ENCODE measurements at regions not wholly inside any gene's neighbourhood (a gene's known extent, or its start where the extent isn't known, plus 50 kb on each side); places are given as distances from the start of the nearest gene placed in this dataset.

DNA sequence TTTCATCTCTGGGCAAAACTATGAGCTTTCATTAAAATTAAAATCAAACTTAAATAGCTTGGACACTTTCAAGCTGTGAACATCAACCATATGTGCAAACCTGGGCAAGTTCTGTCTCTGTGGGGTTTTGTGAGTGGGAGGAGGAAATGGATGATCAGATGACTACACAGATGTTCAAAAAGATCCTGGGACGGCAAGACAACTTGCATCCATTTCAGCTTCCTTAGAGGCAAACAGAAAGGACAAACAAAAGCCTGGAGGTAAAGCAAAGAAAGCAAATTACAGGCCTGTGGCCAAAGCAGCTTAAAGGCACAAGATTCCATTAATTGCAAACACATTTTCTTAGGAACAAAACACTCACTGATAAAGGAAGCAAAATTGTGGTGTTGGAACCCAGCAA, 222.2 kb downstream of the NEBL start:
- H3K27ac ChIP-seq (replicated peaks): no peak overlapping the region
- no peak overlapping the region for H3K4me3 ChIP-seq
- TF ChIP-seq, protein P1, sequence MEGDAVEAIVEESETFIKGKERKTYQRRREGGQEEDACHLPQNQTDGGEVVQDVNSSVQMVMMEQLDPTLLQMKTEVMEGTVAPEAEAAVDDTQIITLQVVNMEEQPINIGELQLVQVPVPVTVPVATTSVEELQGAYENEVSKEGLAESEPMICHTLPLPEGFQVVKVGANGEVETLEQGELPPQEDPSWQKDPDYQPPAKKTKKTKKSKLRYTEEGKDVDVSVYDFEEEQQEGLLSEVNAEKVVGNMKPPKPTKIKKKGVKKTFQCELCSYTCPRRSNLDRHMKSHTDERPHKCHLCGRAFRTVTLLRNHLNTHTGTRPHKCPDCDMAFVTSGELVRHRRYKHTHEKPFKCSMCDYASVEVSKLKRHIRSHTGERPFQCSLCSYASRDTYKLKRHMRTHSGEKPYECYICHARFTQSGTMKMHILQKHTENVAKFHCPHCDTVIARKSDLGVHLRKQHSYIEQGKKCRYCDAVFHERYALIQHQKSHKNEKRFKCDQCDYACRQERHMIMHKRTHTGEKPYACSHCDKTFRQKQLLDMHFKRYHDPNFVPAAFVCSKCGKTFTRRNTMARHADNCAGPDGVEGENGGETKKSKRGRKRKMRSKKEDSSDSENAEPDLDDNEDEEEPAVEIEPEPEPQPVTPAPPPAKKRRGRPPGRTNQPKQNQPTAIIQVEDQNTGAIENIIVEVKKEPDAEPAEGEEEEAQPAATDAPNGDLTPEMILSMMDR (IDR thresholded peaks at IDR 0.05; ENCODE audit: borderline replicate concordance): no peak
- H3K27me3 ChIP-seq (ENCODE audit: low read depth): no peaks in the 10 kb centered on the region
- H3K36me3 ChIP-seq: no peaks in the 10 kb centered on the region
- DNase-seq: no peak
- no peaks in the 10 kb centered on the region for H3K9me3 ChIP-seq (replicated peaks)
- intact Hi-C loops (cut with micrococcal nuclease): no loop called here
- peaks cover 32% of the 10 kb centered on the region for H3K4me1 ChIP-seq

DNA sequence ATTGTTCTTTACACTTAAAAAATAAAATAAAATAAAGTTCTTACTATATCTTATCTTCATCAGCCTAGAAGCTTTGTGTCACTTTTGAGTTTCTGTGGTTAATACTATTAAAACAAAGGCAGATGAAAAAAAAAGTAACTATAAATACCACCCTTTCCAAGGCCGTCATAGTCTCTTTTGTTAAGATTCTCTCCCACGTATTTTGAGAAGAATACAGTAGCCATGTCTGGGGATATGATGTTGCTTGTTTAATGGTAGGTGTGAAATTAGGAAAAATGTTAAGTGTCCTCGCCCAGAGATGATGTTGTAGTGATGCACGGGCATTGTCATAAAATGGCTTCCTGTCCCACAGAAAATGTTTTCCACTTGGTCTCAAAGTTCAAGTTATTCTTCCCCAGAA, 223.9 kb downstream of the NEBL start:
- no peak for DNase-seq
- Histone ChIP-seq H3K4me3 (no peak overlapping the region), H3K9me3 (replicated peaks) (no peaks in the 10 kb centered on the region), H3K4me1 (peaks cover 38% of the 10 kb centered on the region), H3K36me3 (no peaks in the 10 kb centered on the region), H3K27me3 (ENCODE audit: low read depth) (no peaks in the 10 kb centered on the region), H3K27ac (replicated peaks) (peak overlapping the region; percentile 66)
- intact Hi-C loops (cut with micrococcal nuclease): no loop called here
- TF ChIP-seq, protein P1 (IDR thresholded peaks at IDR 0.05; ENCODE audit: borderline replicate concordance): no peak

DNA sequence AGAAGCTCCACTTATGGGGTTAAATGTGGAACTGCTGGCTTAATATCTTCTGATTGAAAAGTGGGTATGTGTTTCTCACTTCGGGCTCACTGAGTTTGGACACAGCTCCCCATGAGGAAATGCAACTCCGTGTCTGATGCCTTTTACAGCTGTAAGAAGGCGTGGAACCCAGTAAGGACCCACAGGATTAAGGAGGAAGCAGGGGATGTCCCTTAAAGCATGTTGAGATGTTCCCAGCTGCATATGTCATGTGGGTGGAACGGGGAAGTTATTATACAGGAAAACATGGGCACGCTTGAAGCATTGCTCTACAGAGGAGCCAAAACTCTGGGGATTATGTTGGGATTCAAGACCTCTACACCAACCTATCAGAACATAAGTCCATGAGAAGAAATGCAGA, 224.4 kb downstream of the NEBL start:
- Histone ChIP-seq H3K4me3 (no peak overlapping the region), H3K9me3 (replicated peaks) (no peaks in the 10 kb centered on the region), H3K27ac (replicated peaks) (peak overlapping the region; percentile 66), H3K36me3 (no peaks in the 10 kb centered on the region), H3K4me1 (peaks cover 38% of the 10 kb centered on the region), H3K27me3 (ENCODE audit: low read depth) (no peaks in the 10 kb centered on the region)
- no peak for DNase-seq
- intact Hi-C loops (cut with micrococcal nuclease): no loop called here
- TF ChIP-seq, protein P1 (IDR thresholded peaks at IDR 0.05; ENCODE audit: borderline replicate concordance): no peak

DNA sequence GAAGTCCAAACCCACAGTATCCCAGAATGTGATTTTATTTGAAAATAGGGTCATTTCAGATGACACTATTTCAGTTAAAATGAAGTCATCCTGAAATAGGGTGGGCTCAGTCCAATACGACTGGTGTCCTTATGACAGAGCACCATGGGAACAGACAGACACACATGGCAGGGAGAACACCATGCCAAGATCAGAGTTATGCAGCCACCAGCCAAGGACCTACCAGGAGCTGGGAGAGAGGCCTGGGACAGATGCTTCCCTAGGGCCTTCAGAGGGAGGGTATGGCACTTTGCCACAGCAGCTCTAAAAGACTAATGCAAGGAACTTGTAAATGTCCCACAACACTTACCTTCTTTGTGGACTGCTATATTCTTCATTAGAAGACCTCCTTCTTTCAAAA, 226.5 kb downstream of the NEBL start:
- no peaks in the 10 kb centered on the region for H3K9me3 ChIP-seq (replicated peaks)
- H3K4me3 ChIP-seq: no peak overlapping the region
- H3K27ac ChIP-seq (replicated peaks): peak overlapping the region; percentile 3
- intact Hi-C loops (cut with micrococcal nuclease): no loop called here
- DNase-seq: no peak
- H3K27me3 ChIP-seq (ENCODE audit: low read depth): no peaks in the 10 kb centered on the region
- TF ChIP-seq, protein P1 (IDR thresholded peaks at IDR 0.05; ENCODE audit: borderline replicate concordance): no peak
- peaks cover 38% of the 10 kb centered on the region for H3K4me1 ChIP-seq
- H3K36me3 ChIP-seq: no peaks in the 10 kb centered on the region

DNA sequence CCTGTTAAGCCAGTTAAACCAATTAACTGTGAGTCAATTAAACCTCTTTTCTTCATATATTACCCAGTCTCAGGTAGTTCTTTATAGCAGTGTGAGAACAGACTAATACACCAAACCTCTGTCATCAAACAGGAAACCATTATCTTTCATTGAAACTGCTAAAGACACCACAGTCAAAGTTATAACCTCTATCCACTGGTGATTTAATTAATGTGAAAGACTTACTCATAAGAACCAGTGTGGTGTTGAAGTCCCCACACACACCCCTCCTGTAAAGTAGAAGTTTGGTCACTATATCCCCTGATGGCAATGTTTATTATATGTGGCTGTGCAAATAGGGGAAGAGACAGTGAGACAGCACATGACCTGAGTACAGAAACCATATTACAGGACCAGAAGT, 228.1 kb downstream of the NEBL start:
- H3K27ac ChIP-seq (replicated peaks): no peak overlapping the region
- no peak for DNase-seq
- intact Hi-C loops (cut with micrococcal nuclease): no loop called here
- no peaks in the 10 kb centered on the region for H3K9me3 ChIP-seq (replicated peaks)
- no peaks in the 10 kb centered on the region for H3K27me3 ChIP-seq (ENCODE audit: low read depth)
- H3K4me1 ChIP-seq: peaks cover 32% of the 10 kb centered on the region
- TF ChIP-seq, protein P1 (IDR thresholded peaks at IDR 0.05; ENCODE audit: borderline replicate concordance): no peak
- H3K36me3 ChIP-seq: no peaks in the 10 kb centered on the region
- H3K4me3 ChIP-seq: no peak overlapping the region

DNA sequence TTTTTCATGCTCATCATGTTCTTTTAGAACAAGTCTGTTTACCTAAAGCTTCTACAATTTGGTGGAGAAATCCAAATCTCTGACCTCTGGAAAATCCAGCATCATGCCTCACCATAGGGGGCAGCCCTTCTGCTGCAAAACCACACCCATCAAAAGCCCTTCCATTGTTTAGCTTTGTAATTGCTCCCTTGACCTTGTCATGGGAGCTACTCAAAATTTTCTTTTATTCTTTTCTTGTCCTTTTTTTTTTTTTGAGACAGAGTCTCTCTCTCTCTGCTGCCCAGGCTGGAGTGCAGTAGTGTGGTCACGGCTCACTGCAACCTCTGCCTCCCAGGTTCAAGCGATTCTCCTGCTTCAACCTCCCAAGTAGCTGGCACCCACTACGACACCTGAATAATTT, 234.4 kb downstream of the NEBL start:
- intact Hi-C loops (cut with micrococcal nuclease): no loop called here
- H3K27ac ChIP-seq (replicated peaks): no peak overlapping the region
- H3K9me3 ChIP-seq (replicated peaks): peaks cover 9% of the 10 kb centered on the region
- no peaks in the 10 kb centered on the region for H3K4me1 ChIP-seq
- TF ChIP-seq, protein P1 (IDR thresholded peaks at IDR 0.05; ENCODE audit: borderline replicate concordance): no peak
- no peaks in the 10 kb centered on the region for H3K36me3 ChIP-seq
- no peaks in the 10 kb centered on the region for H3K27me3 ChIP-seq (ENCODE audit: low read depth)
- no peak overlapping the region for H3K4me3 ChIP-seq
- no peak for DNase-seq

Measured in left ventricle myocardium inferior (tissue), 1 donor.